ENCODE measurements at regions not wholly inside any gene's neighbourhood (a gene's known extent, or its start where the extent isn't known, plus 50 kb on each side); places are given as distances from the start of the nearest gene placed in this dataset.
A peak's percentile ranks its signal among the peaks of the same experiment; 100 is the strongest.
"Not testable (repeated sequence)": the region's sequence is repeated elsewhere in the genome, so short reads cannot be mapped to it uniquely, and the experiment has no call there.

GRCh38 chr3:87101861-87102625 lies 111.1 kb upstream of the VGLL3 start:
- intact Hi-C loops (cut with DNase I), result no loop called here
- TF ChIP-seq CTCF (IDR thresholded peaks at IDR 0.05), result no peak
- TF ChIP-seq POLR2A (IDR thresholded peaks at IDR 0.05), result no peak
- DNase-seq, result no peak
- no peaks in the 10 kb centered on the region for H3K36me3 ChIP-seq (replicated peaks in 1 of 2)
- no peaks in the 10 kb centered on the region for H3K27me3 ChIP-seq
- 74 to 85% (median 77%) methylated on average over 6 of the region's 6 CpGs for WGBS, 4 donors
- no peak overlapping the region for H3K4me3 ChIP-seq
- no peaks in the 10 kb centered on the region for H3K9me3 ChIP-seq (replicated peaks in 1 of 3)
- no peak overlapping the region for H3K27ac ChIP-seq
- no peaks in the 10 kb centered on the region for H3K4me1 ChIP-seq (replicated peaks in 1 of 2)

GRCh38 chr3:87097733-87098132 lies 106.8 kb upstream of the VGLL3 start:
- DNase-seq; H3K4me3 ChIP-seq; H3K9me3 ChIP-seq (replicated peaks in 1 of 3); H3K36me3 ChIP-seq (replicated peaks in 1 of 2); intact Hi-C loops (cut with DNase I); H3K27me3 ChIP-seq; H3K27ac ChIP-seq; H3K4me1 ChIP-seq (replicated peaks in 1 of 2): not testable (repeated sequence)
- 86 to 94% (median 89%) methylated on average over 9 of the region's 9 CpGs for WGBS, 4 donors

GRCh38 chr3:87090631-87091030 lies 99.7 kb upstream of the VGLL3 start:
- H3K9me3 ChIP-seq (replicated peaks in 1 of 3), result no peaks in the 10 kb centered on the region
- no peak for DNase-seq
- H3K36me3 ChIP-seq (replicated peaks in 1 of 2), result no peaks in the 10 kb centered on the region
- TF ChIP-seq POLR2A (IDR thresholded peaks at IDR 0.05), result no peak
- no peak for TF ChIP-seq CTCF (IDR thresholded peaks at IDR 0.05)
- intact Hi-C loops (cut with DNase I), result no loop called here
- H3K27ac ChIP-seq, result no peak overlapping the region
- no peaks in the 10 kb centered on the region for H3K27me3 ChIP-seq
- H3K4me3 ChIP-seq, result no peak overlapping the region
- no peaks in the 10 kb centered on the region for H3K4me1 ChIP-seq (replicated peaks in 1 of 2)

GRCh38 chr3:87088993-87089841 lies 98.3 kb upstream of the VGLL3 start:
- peak; percentile 13 to 58 for TF ChIP-seq POLR2A (IDR thresholded peaks at IDR 0.05)
- no peak for TF ChIP-seq CTCF (IDR thresholded peaks at IDR 0.05)

More at GRCh38 chr3:87088993-87089841, 98.3 kb upstream of the VGLL3 start:
- no peaks in the 10 kb centered on the region for H3K9me3 ChIP-seq (replicated peaks in 1 of 3)
- peak overlapping the region; percentile 18 to 67 (median 26) for H3K4me3 ChIP-seq
- H3K4me1 ChIP-seq (replicated peaks in 1 of 2), result no peaks in the 10 kb centered on the region
- H3K36me3 ChIP-seq (replicated peaks in 1 of 2), result no peaks in the 10 kb centered on the region
- WGBS, 4 donors, result 3 to 5% (median 4%) methylated on average over 15 to 41 of the region's 41 CpGs
- no peaks in the 10 kb centered on the region for H3K27me3 ChIP-seq
- DNase-seq, result peak; percentile 16 to 72 (median 48)
- intact Hi-C loops (cut with DNase I), result loop anchor here (10.0 kb wide), 1 partner anchor 314 kb away; no protein-coding TSS in a partner anchor
- peak overlapping the region in 3 of 5 donors; percentile 57 to 80 (median 80) for H3K27ac ChIP-seq

Measured in adrenal gland (tissue), 9 donors.